ENCODE measurements at regions not wholly inside any gene's neighbourhood (a gene's known extent, or its start where the extent isn't known, plus 50 kb on each side); places are given as distances from the start of the nearest gene placed in this dataset.

DNA sequence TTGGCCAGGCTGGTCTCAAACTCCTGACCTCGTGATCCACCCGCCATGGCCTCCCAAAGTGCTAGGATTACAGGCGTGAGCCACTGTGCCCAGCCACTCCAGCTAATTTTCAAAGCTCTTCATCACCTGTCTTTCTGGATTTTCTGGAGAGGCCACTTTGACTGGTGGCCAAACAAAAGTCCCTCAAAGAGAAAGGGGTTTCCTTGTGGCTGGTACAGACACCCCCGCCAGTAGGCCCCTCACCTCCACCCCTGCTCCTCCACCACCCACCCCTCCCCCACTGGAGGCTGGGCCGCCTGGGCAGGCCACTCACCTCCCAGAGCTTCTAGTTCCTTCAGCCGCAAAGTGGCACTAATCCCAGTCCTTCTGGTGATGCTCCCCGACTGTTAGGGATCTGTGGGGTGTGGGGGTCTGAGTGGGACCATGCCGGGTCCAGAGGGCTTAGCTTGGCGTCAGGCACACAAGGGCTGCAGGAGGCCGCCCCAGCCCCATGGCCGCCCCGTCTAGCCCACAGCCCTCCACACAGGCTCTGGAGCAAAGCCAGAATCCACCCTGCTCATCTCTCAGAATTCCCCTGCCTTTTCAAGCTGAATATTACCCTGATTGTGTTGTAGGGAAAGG is 182.0 kb upstream of the IER5L start:
- no peak for DNase-seq (ENCODE audit: low read depth in 1 of 2, low spot score in 1 of 2)
- Histone ChIP-seq H3K4me3 (replicated peaks; ENCODE audit: insufficient read depth, low read length) (no peak overlapping the region), H3K27ac (replicated peaks) (no peak overlapping the region), H3K27me3 (ENCODE audit: insufficient read depth, poor library complexity, severe bottlenecking) (no peaks in the 10 kb centered on the region)
- TF ChIP-seq, protein P1, sequence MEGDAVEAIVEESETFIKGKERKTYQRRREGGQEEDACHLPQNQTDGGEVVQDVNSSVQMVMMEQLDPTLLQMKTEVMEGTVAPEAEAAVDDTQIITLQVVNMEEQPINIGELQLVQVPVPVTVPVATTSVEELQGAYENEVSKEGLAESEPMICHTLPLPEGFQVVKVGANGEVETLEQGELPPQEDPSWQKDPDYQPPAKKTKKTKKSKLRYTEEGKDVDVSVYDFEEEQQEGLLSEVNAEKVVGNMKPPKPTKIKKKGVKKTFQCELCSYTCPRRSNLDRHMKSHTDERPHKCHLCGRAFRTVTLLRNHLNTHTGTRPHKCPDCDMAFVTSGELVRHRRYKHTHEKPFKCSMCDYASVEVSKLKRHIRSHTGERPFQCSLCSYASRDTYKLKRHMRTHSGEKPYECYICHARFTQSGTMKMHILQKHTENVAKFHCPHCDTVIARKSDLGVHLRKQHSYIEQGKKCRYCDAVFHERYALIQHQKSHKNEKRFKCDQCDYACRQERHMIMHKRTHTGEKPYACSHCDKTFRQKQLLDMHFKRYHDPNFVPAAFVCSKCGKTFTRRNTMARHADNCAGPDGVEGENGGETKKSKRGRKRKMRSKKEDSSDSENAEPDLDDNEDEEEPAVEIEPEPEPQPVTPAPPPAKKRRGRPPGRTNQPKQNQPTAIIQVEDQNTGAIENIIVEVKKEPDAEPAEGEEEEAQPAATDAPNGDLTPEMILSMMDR (IDR thresholded peaks at IDR 0.05; ENCODE audit: insufficient read depth, low read length), result no peak
- TF ChIP-seq SPI1 (IDR thresholded peaks at IDR 0.05; ENCODE audit: borderline replicate concordance, low read depth) (no peak), POLR2AphosphoS5 (IDR thresholded peaks at IDR 0.05; ENCODE audit: low read depth) (no peak)
- TF ChIP-seq, protein P2, sequence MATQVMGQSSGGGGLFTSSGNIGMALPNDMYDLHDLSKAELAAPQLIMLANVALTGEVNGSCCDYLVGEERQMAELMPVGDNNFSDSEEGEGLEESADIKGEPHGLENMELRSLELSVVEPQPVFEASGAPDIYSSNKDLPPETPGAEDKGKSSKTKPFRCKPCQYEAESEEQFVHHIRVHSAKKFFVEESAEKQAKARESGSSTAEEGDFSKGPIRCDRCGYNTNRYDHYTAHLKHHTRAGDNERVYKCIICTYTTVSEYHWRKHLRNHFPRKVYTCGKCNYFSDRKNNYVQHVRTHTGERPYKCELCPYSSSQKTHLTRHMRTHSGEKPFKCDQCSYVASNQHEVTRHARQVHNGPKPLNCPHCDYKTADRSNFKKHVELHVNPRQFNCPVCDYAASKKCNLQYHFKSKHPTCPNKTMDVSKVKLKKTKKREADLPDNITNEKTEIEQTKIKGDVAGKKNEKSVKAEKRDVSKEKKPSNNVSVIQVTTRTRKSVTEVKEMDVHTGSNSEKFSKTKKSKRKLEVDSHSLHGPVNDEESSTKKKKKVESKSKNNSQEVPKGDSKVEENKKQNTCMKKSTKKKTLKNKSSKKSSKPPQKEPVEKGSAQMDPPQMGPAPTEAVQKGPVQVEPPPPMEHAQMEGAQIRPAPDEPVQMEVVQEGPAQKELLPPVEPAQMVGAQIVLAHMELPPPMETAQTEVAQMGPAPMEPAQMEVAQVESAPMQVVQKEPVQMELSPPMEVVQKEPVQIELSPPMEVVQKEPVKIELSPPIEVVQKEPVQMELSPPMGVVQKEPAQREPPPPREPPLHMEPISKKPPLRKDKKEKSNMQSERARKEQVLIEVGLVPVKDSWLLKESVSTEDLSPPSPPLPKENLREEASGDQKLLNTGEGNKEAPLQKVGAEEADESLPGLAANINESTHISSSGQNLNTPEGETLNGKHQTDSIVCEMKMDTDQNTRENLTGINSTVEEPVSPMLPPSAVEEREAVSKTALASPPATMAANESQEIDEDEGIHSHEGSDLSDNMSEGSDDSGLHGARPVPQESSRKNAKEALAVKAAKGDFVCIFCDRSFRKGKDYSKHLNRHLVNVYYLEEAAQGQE (IDR thresholded peaks at IDR 0.05; ENCODE audit: insufficient replicate concordance, low read depth), result no peak

DNA sequence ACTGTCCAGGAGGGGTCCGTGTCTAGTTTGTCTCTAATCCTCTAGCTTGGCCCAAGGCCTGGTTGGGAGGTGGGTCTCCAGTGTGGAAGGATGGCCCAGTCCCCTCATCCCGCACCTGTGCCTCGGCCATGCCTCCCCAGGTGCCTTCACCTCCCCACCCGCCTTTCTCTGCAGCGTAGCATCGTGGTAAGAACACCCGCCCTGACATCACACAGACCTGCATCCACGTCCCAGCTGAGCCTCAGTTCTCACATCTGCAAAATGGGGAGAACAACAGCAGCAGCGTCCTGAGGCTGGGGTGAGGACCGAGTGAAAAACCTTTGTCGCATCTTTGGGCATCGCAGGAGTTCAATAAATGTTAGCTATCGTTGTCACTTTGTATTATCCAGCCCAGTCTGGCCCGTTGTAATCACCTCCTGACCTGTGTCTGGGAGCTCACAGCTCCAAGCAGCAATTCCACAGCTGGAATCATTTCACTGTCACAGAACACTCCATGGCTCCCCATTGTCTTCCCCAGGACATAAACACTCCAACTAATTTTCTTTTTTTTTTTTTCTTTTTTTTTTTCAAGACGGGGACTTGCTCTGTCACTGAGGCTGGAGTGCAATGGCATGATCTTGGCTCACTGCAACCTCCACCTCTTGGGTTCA is 181.2 kb upstream of the IER5L start:
- Histone ChIP-seq H3K27me3 (ENCODE audit: insufficient read depth, poor library complexity, severe bottlenecking) (no peaks in the 10 kb centered on the region), H3K4me3 (replicated peaks; ENCODE audit: insufficient read depth, low read length) (no peak overlapping the region), H3K27ac (replicated peaks) (no peak overlapping the region)
- DNase-seq (ENCODE audit: low read depth in 1 of 2, low spot score in 1 of 2), result no peak
- TF ChIP-seq, protein P2 (IDR thresholded peaks at IDR 0.05; ENCODE audit: insufficient replicate concordance, low read depth), result no peak
- no peak for TF ChIP-seq SPI1 (IDR thresholded peaks at IDR 0.05; ENCODE audit: borderline replicate concordance, low read depth)
- TF ChIP-seq, protein P1 (IDR thresholded peaks at IDR 0.05; ENCODE audit: insufficient read depth, low read length), result no peak
- no peak for TF ChIP-seq GABPA (IDR thresholded peaks at IDR 0.05; ENCODE audit: low read depth)
- TF ChIP-seq POLR2AphosphoS5 (IDR thresholded peaks at IDR 0.05; ENCODE audit: low read depth), result no peak

DNA sequence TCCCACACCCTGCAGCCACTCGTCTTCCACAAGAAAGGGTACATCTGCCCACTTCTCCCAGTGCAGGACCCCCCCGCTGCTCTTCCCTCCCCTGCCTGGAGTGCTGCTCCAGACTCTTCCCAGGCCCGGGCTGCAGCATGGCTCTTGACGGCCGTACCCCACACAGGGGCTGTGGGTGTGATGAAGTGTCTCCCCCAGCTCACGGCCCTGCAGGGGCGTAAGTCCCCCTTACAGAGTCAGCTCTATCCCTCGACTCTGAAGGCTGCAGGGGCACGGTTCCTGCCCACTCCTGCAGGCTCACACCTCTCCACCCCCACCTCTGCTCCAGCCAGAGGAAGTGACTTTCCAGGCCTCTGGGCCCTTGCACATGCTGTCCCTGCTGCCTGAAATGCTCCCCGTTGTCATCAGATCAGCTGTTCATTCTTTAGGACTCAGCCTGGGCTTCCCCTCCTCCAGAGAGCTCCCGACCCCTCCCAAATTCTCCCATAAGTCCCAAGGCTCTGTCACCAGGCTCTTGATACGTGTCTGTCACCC is 180.6 kb upstream of the IER5L start:
- H3K27ac ChIP-seq (replicated peaks), result no peak overlapping the region
- DNase-seq (ENCODE audit: low read depth in 1 of 2, low spot score in 1 of 2), result no peak

More for the DNA sequence above, 180.6 kb upstream of the IER5L start:
- Histone ChIP-seq H3K27me3 (ENCODE audit: insufficient read depth, poor library complexity, severe bottlenecking) (no peaks in the 10 kb centered on the region), H3K4me3 (replicated peaks; ENCODE audit: insufficient read depth, low read length) (no peak overlapping the region)
- TF ChIP-seq, protein P1 (IDR thresholded peaks at IDR 0.05; ENCODE audit: insufficient read depth, low read length), result no peak
- TF ChIP-seq SPI1 (IDR thresholded peaks at IDR 0.05; ENCODE audit: borderline replicate concordance, low read depth) (no peak), POLR2AphosphoS5 (IDR thresholded peaks at IDR 0.05; ENCODE audit: low read depth) (no peak), GABPA (IDR thresholded peaks at IDR 0.05; ENCODE audit: low read depth) (no peak)
- TF ChIP-seq, protein P2 (IDR thresholded peaks at IDR 0.05; ENCODE audit: insufficient replicate concordance, low read depth), result no peak

All from HL-60 (cell line).